ENCODE measurements at regions not wholly inside any gene's neighbourhood (a gene's known extent, or its start where the extent isn't known, plus 50 kb on each side); places are given as distances from the start of the nearest gene placed in this dataset.

GRCh38 chr4:30837131-30837539 is 117.0 kb downstream of the PCDH7 start:
- CTCF ChIA-PET, result no interaction called here
- no peaks in the 10 kb centered on the region for H3K4me1 Mint-ChIP-seq (ENCODE audit: low read depth)

GRCh38 chr4:30837861-30838260 is 117.7 kb downstream of the PCDH7 start:
- H3K27me3 ChIP-seq (ENCODE audit: control insufficient read depth in 1 of 2, insufficient read depth in 2 of 2, low read length in 2 of 2), result no peaks in the 10 kb centered on the region
- no peak overlapping the region for H3K27ac ChIP-seq (ENCODE audit: low read depth in 1 of 2, low read length in 2 of 2)
- H3K4me3 ChIP-seq (ENCODE audit: low read length), result no peak overlapping the region
- no peaks in the 10 kb centered on the region for H3K9me3 ChIP-seq (ENCODE audit: control insufficient read depth in 1 of 2, insufficient read depth in 1 of 2, low read length in 2 of 2)
- CTCF ChIA-PET, result no interaction called here
- ATAC-seq (ENCODE audit: poor library complexity) (no peak), DNase-seq (no peak)
- no peaks in the 10 kb centered on the region for H3K27me3 Mint-ChIP-seq
- POLR2A ChIA-PET, result no interaction called here
- no peak overlapping the region for H3K27ac Mint-ChIP-seq
- no peaks in the 10 kb centered on the region for H3K36me3 ChIP-seq (ENCODE audit: insufficient read depth, low read length)
- intact Hi-C loops (cut with DNase I, micrococcal nuclease), result no loop called here
- no peaks in the 10 kb centered on the region for H3K36me3 Mint-ChIP-seq (ENCODE audit: low read depth)
- no peaks in the 10 kb centered on the region for H3K4me1 ChIP-seq (ENCODE audit: insufficient read depth, low read length)
- TF ChIP-seq CTCF (IDR thresholded peaks at IDR 0.05), result no peak
- H3K4me3 Mint-ChIP-seq, result no peak overlapping the region
- H3K4me1 Mint-ChIP-seq (ENCODE audit: low read depth), result no peaks in the 10 kb centered on the region
- H3K9me3 Mint-ChIP-seq, result peaks cover 7% of the 10 kb centered on the region

More at GRCh38 chr4:30837131-30837539, 117.0 kb downstream of the PCDH7 start:
- POLR2A ChIA-PET, result no interaction called here
- Histone ChIP-seq H3K9me3 (ENCODE audit: control insufficient read depth in 1 of 2, insufficient read depth in 1 of 2, low read length in 2 of 2) (no peaks in the 10 kb centered on the region), H3K4me1 (ENCODE audit: insufficient read depth, low read length) (no peaks in the 10 kb centered on the region), H3K4me3 (ENCODE audit: low read length) (no peak overlapping the region), H3K36me3 (ENCODE audit: insufficient read depth, low read length) (no peaks in the 10 kb centered on the region), H3K27me3 (ENCODE audit: control insufficient read depth in 1 of 2, insufficient read depth in 2 of 2, low read length in 2 of 2) (no peaks in the 10 kb centered on the region), H3K27ac (ENCODE audit: low read depth in 1 of 2, low read length in 2 of 2) (no peak overlapping the region)
- Mint-ChIP-seq H3K36me3 (ENCODE audit: low read depth) (no peaks in the 10 kb centered on the region), H3K9me3 (peaks cover 2% of the 10 kb centered on the region), H3K27ac (no peak overlapping the region), H3K4me3 (no peak overlapping the region), H3K27me3 (no peaks in the 10 kb centered on the region)
- TF ChIP-seq CTCF (IDR thresholded peaks at IDR 0.05), result no peak
- intact Hi-C loops (cut with DNase I, micrococcal nuclease), result no loop called here
- ATAC-seq (ENCODE audit: poor library complexity) (no peak), DNase-seq (no peak)

GRCh38 chr4:30838331-30838730 is 118.2 kb downstream of the PCDH7 start:
- no peaks in the 10 kb centered on the region for H3K36me3 Mint-ChIP-seq (ENCODE audit: low read depth)
- H3K4me1 Mint-ChIP-seq (ENCODE audit: low read depth), result no peaks in the 10 kb centered on the region
- intact Hi-C loops (cut with DNase I, micrococcal nuclease), result no loop called here
- no peaks in the 10 kb centered on the region for H3K4me1 ChIP-seq (ENCODE audit: insufficient read depth, low read length)
- H3K27me3 ChIP-seq (ENCODE audit: control insufficient read depth in 1 of 2, insufficient read depth in 2 of 2, low read length in 2 of 2), result no peaks in the 10 kb centered on the region
- H3K27ac ChIP-seq (ENCODE audit: low read depth in 1 of 2, low read length in 2 of 2), result no peak overlapping the region
- ATAC-seq (ENCODE audit: poor library complexity) (no peak), DNase-seq (no peak)
- ChIA-PET POLR2A (no interaction called here), CTCF (no interaction called here)
- no peak overlapping the region for H3K4me3 ChIP-seq (ENCODE audit: low read length)
- H3K27ac Mint-ChIP-seq, result no peak overlapping the region
- peaks cover 7% of the 10 kb centered on the region for H3K9me3 Mint-ChIP-seq
- H3K9me3 ChIP-seq (ENCODE audit: control insufficient read depth in 1 of 2, insufficient read depth in 1 of 2, low read length in 2 of 2), result no peaks in the 10 kb centered on the region
- no peak overlapping the region for H3K4me3 Mint-ChIP-seq
- no peaks in the 10 kb centered on the region for H3K27me3 Mint-ChIP-seq
- H3K36me3 ChIP-seq (ENCODE audit: insufficient read depth, low read length), result no peaks in the 10 kb centered on the region
- no peak for TF ChIP-seq CTCF (IDR thresholded peaks at IDR 0.05)
